ENCODE measurements at regions not wholly inside any gene's neighbourhood (a gene's known extent, or its start where the extent isn't known, plus 50 kb on each side); places are given as distances from the start of the nearest gene placed in this dataset.

- CTCF ChIA-PET (ENCODE audit: partially characterized antibody) = no interaction called here
- Histone ChIP-seq H4K91ac (replicated peaks; ENCODE audit: insufficient read length, low read length) (no peak overlapping the region), H2BK120ac (replicated peaks; ENCODE audit: low read depth, low read length) (no peak overlapping the region), H3K27me3 (replicated peaks in 1 of 4; ENCODE audit: control insufficient read depth in 3 of 4, extremely low read depth in 1 of 4, insufficient read depth in 3 of 4, low read length in 3 of 4) (no peaks in the 10 kb centered on the region), H3K4me3 (ENCODE audit: extremely low read depth in 1 of 4, insufficient read depth in 2 of 4, low read depth in 3 of 4, low read length in 4 of 4) (no peak overlapping the region), H3K14ac (ENCODE audit: insufficient read length) (no peak overlapping the region), H3K79me1 (ENCODE audit: low read depth, low read length) (no peaks in the 10 kb centered on the region), H3K4me2 (ENCODE audit: insufficient read depth in 1 of 2, low read depth in 2 of 2, low read length in 2 of 2) (no peak overlapping the region), H3K23ac (ENCODE audit: insufficient read length) (no peak overlapping the region), H3K36me3 (ENCODE audit: control insufficient read depth in 2 of 4, insufficient read depth in 4 of 4, low read length in 3 of 4) (no peaks in the 10 kb centered on the region), H2AK5ac (ENCODE audit: low read depth, low read length) (no peak overlapping the region), H2BK15ac (ENCODE audit: low read length) (no peak overlapping the region), H3K79me2 (ENCODE audit: control insufficient read depth in 1 of 2, insufficient read depth in 2 of 2, low read length in 2 of 2) (no peaks in the 10 kb centered on the region), H2AFZ (ENCODE audit: low read length) (no peak overlapping the region), H3K9ac (replicated peaks in 1 of 4; ENCODE audit: extremely low read depth in 1 of 4, low read depth in 3 of 4, low read length in 3 of 4) (no peak overlapping the region), H2BK5ac (ENCODE audit: low read depth, low read length) (no peak overlapping the region), H3K4me1 (replicated peaks in 1 of 4; ENCODE audit: control insufficient read depth in 3 of 4, insufficient read depth in 4 of 4, low read length in 3 of 4) (no peaks in the 10 kb centered on the region), H4K5ac (ENCODE audit: insufficient read length, low read depth, low read length) (no peak overlapping the region), H3K23me2 (ENCODE audit: low read depth, low read length) (no peaks in the 10 kb centered on the region), H2BK20ac (ENCODE audit: low read length) (no peak overlapping the region), H3K18ac (ENCODE audit: extremely low read depth, low read length) (no peak overlapping the region), H3K27ac (ENCODE audit: low read depth, low read length) (no peak overlapping the region), H3K56ac (replicated peaks; ENCODE audit: insufficient read length, low read depth, low read length) (no peak overlapping the region), H3K4ac (replicated peaks; ENCODE audit: insufficient read length, low read depth, low read length) (no peak overlapping the region), H4K20me1 (replicated peaks in 1 of 2; ENCODE audit: control insufficient read depth in 1 of 2, insufficient read depth in 2 of 2, low read length in 2 of 2) (no peaks in the 10 kb centered on the region), H3K9me3 (ENCODE audit: insufficient read depth in 2 of 2, low read depth in 1 of 2, low read length in 1 of 2) (no peaks in the 10 kb centered on the region), H4K8ac (ENCODE audit: extremely low read depth, insufficient read depth, low read length) (no peak overlapping the region), H2BK12ac (ENCODE audit: low read depth, low read length) (no peak overlapping the region)
- DNase-seq (ENCODE audit: low read depth in 1 of 2, low spot score in 2 of 2) (no peak), FAIRE-seq (no peak)
- WGBS, 2 experiments (ENCODE audit: extremely low coverage in 1 of 2, insufficient coverage in 1 of 2, insufficient read length in 1 of 2, insufficient replicate concordance in 2 of 2, low coverage in 1 of 2, low lambda C conversion rate in 2 of 2, missing lambda C conversion rate in 1 of 2) = 90% methylated on average over 2 of the region's 2 CpGs; no CpG with 5 or more reads in 1 of the 2 experiments
- POLR2A ChIA-PET (ENCODE audit: partially characterized antibody) = no interaction called here
- TF ChIP-seq RNF2 (IDR thresholded peaks at IDR 0.05; ENCODE audit: borderline replicate concordance, low read depth, low read length, missing control alignments, poor library complexity, severe bottlenecking) (no peak), KDM5A (IDR thresholded peaks at IDR 0.05; ENCODE audit: low read length) (no peak)
Measured at GRCh38 chr5:62762503-62762902, 183.9 kb downstream of the LRRC70 start.

Data from H1 (cell line).